ENCODE measurements at regions not wholly inside any gene's neighbourhood (a gene's known extent, or its start where the extent isn't known, plus 50 kb on each side); places are given as distances from the start of the nearest gene placed in this dataset.

DNA sequence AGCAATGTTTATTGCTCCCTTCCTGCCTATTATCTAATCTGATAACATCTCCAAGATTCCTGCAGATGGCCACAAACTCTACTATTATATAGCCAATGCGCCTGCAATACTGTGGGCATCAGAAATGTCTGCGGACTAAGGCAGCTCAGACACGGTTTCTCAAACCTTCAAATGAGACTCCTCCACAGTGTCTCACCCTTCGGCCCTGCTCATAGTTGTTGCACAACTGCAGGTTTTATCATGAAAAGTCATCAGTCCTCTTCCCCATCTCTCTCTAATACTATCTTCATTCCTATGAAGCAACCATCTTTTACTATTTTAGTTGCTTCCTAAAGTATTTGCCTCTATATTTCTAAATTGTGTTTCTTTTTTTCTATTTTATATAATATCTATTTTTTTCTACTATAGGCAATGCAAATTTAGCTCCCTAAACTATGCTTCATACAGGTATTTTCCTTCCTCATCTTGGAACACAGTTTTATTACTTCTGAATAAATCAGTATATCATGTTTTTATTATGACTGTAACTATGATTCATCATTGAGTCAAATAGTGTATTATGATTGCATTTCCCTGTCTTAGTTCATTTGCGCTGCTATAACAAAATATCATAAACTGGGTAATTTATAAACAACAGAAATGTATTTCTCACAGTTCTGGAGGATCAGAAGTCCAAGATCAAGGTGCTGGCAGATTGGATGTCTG lies 129.7 kb upstream of the EDNRA start:
- no peak for ATAC-seq
- TF ChIP-seq ZNF8 (CRISPR knock-in tag; IDR thresholded peaks at IDR 0.05) (no peak), ISL1 (CRISPR knock-in tag; IDR thresholded peaks at IDR 0.05) (no peak), ZNF70 (CRISPR knock-in tag; IDR thresholded peaks at IDR 0.05) (no peak), BACH2 (CRISPR knock-in tag; IDR thresholded peaks at IDR 0.05; ENCODE audit: borderline replicate concordance) (no peak), TOX (CRISPR knock-in tag; IDR thresholded peaks at IDR 0.05; ENCODE audit: borderline replicate concordance) (no peak), ZFP3 (CRISPR knock-in tag; IDR thresholded peaks at IDR 0.05) (no peak), ESRRG (CRISPR knock-in tag; IDR thresholded peaks at IDR 0.05) (no peak), GLIS3 (CRISPR knock-in tag; IDR thresholded peaks at IDR 0.05) (no peak), RARB (CRISPR knock-in tag; IDR thresholded peaks at IDR 0.05) (no peak), ZFP30 (CRISPR knock-in tag; IDR thresholded peaks at IDR 0.05) (no peak), ZNF565 (CRISPR knock-in tag; conservative IDR thresholded peaks at IDR 0.05; ENCODE audit: low read depth) (no peak), TCF4 (CRISPR knock-in tag; IDR thresholded peaks at IDR 0.05; ENCODE audit: borderline replicate concordance) (no peak), CREB5 (CRISPR knock-in tag; IDR thresholded peaks at IDR 0.05; ENCODE audit: low read depth) (no peak), CSRNP3 (CRISPR knock-in tag; IDR thresholded peaks at IDR 0.05) (no peak)
- TF ChIP-seq, protein P1, sequence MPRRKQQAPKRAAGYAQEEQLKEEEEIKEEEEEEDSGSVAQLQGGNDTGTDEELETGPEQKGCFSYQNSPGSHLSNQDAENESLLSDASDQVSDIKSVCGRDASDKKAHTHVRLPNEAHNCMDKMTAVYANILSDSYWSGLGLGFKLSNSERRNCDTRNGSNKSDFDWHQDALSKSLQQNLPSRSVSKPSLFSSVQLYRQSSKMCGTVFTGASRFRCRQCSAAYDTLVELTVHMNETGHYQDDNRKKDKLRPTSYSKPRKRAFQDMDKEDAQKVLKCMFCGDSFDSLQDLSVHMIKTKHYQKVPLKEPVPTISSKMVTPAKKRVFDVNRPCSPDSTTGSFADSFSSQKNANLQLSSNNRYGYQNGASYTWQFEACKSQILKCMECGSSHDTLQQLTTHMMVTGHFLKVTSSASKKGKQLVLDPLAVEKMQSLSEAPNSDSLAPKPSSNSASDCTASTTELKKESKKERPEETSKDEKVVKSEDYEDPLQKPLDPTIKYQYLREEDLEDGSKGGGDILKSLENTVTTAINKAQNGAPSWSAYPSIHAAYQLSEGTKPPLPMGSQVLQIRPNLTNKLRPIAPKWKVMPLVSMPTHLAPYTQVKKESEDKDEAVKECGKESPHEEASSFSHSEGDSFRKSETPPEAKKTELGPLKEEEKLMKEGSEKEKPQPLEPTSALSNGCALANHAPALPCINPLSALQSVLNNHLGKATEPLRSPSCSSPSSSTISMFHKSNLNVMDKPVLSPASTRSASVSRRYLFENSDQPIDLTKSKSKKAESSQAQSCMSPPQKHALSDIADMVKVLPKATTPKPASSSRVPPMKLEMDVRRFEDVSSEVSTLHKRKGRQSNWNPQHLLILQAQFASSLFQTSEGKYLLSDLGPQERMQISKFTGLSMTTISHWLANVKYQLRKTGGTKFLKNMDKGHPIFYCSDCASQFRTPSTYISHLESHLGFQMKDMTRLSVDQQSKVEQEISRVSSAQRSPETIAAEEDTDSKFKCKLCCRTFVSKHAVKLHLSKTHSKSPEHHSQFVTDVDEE (CRISPR knock-in tag; IDR thresholded peaks at IDR 0.05): no peak
- TF ChIP-seq, protein P2, sequence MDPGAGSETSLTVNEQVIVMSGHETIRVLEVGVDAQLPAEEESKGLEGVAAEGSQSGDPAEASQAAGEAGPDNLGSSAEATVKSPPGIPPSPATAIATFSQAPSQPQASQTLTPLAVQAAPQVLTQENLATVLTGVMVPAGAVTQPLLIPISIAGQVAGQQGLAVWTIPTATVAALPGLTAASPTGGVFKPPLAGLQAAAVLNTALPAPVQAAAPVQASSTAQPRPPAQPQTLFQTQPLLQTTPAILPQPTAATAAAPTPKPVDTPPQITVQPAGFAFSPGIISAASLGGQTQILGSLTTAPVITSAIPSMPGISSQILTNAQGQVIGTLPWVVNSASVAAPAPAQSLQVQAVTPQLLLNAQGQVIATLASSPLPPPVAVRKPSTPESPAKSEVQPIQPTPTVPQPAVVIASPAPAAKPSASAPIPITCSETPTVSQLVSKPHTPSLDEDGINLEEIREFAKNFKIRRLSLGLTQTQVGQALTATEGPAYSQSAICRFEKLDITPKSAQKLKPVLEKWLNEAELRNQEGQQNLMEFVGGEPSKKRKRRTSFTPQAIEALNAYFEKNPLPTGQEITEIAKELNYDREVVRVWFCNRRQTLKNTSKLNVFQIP (CRISPR knock-in tag; IDR thresholded peaks at IDR 0.05; ENCODE audit: borderline replicate concordance, low read depth): no peak

- TF ChIP-seq CSRNP3 (CRISPR knock-in tag; IDR thresholded peaks at IDR 0.05): no peak
- no peak for TF ChIP-seq SNAI2 (CRISPR knock-in tag; IDR thresholded peaks at IDR 0.05)
- TF ChIP-seq OSR1 (CRISPR knock-in tag; IDR thresholded peaks at IDR 0.05): no peak
- TF ChIP-seq, protein P3, sequence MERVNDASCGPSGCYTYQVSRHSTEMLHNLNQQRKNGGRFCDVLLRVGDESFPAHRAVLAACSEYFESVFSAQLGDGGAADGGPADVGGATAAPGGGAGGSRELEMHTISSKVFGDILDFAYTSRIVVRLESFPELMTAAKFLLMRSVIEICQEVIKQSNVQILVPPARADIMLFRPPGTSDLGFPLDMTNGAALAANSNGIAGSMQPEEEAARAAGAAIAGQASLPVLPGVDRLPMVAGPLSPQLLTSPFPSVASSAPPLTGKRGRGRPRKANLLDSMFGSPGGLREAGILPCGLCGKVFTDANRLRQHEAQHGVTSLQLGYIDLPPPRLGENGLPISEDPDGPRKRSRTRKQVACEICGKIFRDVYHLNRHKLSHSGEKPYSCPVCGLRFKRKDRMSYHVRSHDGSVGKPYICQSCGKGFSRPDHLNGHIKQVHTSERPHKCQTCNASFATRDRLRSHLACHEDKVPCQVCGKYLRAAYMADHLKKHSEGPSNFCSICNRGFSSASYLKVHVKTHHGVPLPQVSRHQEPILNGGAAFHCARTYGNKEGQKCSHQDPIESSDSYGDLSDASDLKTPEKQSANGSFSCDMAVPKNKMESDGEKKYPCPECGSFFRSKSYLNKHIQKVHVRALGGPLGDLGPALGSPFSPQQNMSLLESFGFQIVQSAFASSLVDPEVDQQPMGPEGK (CRISPR knock-in tag; IDR thresholded peaks at IDR 0.05; ENCODE audit: borderline replicate concordance): no peak
- no peak for TF ChIP-seq ZFP3 (CRISPR knock-in tag; IDR thresholded peaks at IDR 0.05)
- TF ChIP-seq ARNTL (CRISPR knock-in tag; IDR thresholded peaks at IDR 0.05; ENCODE audit: borderline replicate concordance, low read depth): no peak
- TF ChIP-seq ZFP30 (CRISPR knock-in tag; IDR thresholded peaks at IDR 0.05): no peak
- no peak for TF ChIP-seq RARB (CRISPR knock-in tag; IDR thresholded peaks at IDR 0.05)
- no peak for ATAC-seq
These were observed 126.7 kb upstream of the EDNRA start for GRCh38 chr4:147354237-147354636.
